Lower leg skin (tissue), 4 donors: ENCODE measurements at regions not wholly inside any gene's neighbourhood (a gene's known extent, or its start where the extent isn't known, plus 50 kb on each side); places are given as distances from the start of the nearest gene placed in this dataset.

ENCODE experiments used
- DNase-seq, 2 donors: peaks; one replicate each; pipeline ENCODE4 v3.0.0-alpha.2; 2019; ENCODE audit warnings: low spot score in 2 of 2
- H3K4me3 ChIP-seq: fragments of 200-600 bp; sonication (generic); 2 replicates; pipeline ENCODE4 v1.5.1; 2017; ENCODE audit warnings: mild to moderate bottlenecking, low read depth; ENCODE audit not compliant: poor library complexity, severe bottlenecking
- CTCF ChIP-seq, 3 donors: fragments of 450-650 bp; IDR thresholded peaks; one replicate each; pipeline ENCODE4 v1.5.1; 2016; ENCODE audit warnings: antibody characterized with exemption in 3 of 3, mild to moderate bottlenecking in 3 of 3, moderate library complexity in 2 of 3
- POLR2A ChIP-seq, 2 donors: fragments of 450-650 bp; IDR thresholded peaks; one replicate each; pipeline ENCODE4 v1.6.1; 2016 to 2017; ENCODE audit warnings: antibody characterized with exemption in 2 of 2, mild to moderate bottlenecking in 1 of 2, moderate library complexity in 1 of 2
- WGBS, 2 donors: methylation state at CpG; one replicate each; pipeline ENCODE4 v1.1.5; 2018; 5-methylcytosine and 5-hydroxymethylcytosine counted together
- intact Hi-C: fragments of 100-400 bp; cut with DNase I; formaldehyde crosslinking; loops from one replicate; pipeline ENCODE4 v1.15.0; 2023; ENCODE audit warnings: low total_unique reads

- 57 to 63% methylated on average over 11 of the region's 11 CpGs for WGBS, 2 donors
- intact Hi-C loops, result no loop called here
Measured at GRCh38 chr20:24785141-24786110, 163.6 kb upstream of the CST7 start.

GRCh38 chr20:24786111-24786495 lies 163.0 kb upstream of the CST7 start:
- DNase-seq, result no peak
- 81 to 84% methylated on average over 12 of the region's 12 CpGs for WGBS, 2 donors
- intact Hi-C loops, result no loop called here
- no peak overlapping the region for H3K4me3 ChIP-seq
- TF ChIP-seq POLR2A (IDR thresholded peaks at IDR 0.05), result no peak
- no peak for TF ChIP-seq CTCF (IDR thresholded peaks at IDR 0.05)

More at GRCh38 chr20:24785141-24786110, 163.6 kb upstream of the CST7 start:
- no peak overlapping the region for H3K4me3 ChIP-seq
- no peak for TF ChIP-seq CTCF (IDR thresholded peaks at IDR 0.05)
- no peak for TF ChIP-seq POLR2A (IDR thresholded peaks at IDR 0.05)
- DNase-seq, result no peak

GRCh38 chr20:24786646-24787045 lies 162.4 kb upstream of the CST7 start:
- DNase-seq, result no peak
- TF ChIP-seq POLR2A (IDR thresholded peaks at IDR 0.05) (no peak), CTCF (IDR thresholded peaks at IDR 0.05) (no peak)
- intact Hi-C loops, result no loop called here
- no peak overlapping the region for H3K4me3 ChIP-seq
- 85 to 91% methylated on average over 7 of the region's 7 CpGs for WGBS, 2 donors

- 84 to 88% methylated on average over 10 of the region's 10 CpGs for WGBS, 2 donors
- no peak for DNase-seq
- TF ChIP-seq CTCF (IDR thresholded peaks at IDR 0.05) (no peak), POLR2A (IDR thresholded peaks at IDR 0.05) (no peak)
- H3K4me3 ChIP-seq, result no peak overlapping the region
- intact Hi-C loops, result no loop called here
Measured at GRCh38 chr20:24787071-24787470, 162.0 kb upstream of the CST7 start.

GRCh38 chr20:24787621-24788020 lies 161.4 kb upstream of the CST7 start:
- no peak overlapping the region for H3K4me3 ChIP-seq
- intact Hi-C loops, result no loop called here
- TF ChIP-seq CTCF (IDR thresholded peaks at IDR 0.05) (no peak), POLR2A (IDR thresholded peaks at IDR 0.05) (no peak)
- WGBS, 2 donors, result 86 to 94% methylated on average over 8 of the region's 8 CpGs
- DNase-seq, result no peak
